Skin of body (tissue), 1 donor: ENCODE measurements at regions not wholly inside any gene's neighbourhood (a gene's known extent, or its start where the extent isn't known, plus 50 kb on each side); places are given as distances from the start of the nearest gene placed in this dataset.
"Not testable (repeated sequence)": the region's sequence is repeated elsewhere in the genome, so short reads cannot be mapped to it uniquely, and the experiment has no call there.

Experiments
- DNase-seq: peaks from one replicate; lab custom pipeline; 2025; lab: John Stamatoyannopoulos, UW

DNA sequence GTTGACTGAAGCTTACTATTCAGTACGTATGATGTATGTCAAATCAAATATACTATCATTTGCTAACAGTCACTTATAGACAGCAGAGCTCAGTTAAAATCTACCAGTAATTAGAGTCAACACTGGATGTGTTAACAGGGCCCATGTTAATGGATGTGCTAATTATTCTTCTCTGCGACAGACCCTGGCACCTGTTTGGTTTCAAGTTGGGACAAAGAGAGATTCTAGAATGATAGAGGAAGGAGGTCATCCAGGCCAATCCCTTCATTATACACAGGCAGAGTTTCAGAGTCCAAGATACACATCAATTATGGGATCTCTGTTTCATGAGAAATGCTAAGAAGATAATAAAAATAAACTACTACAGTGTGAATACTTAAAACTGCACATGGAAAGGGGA is 615.0 kb downstream of the ZNF608 start:
- no peak for DNase-seq

DNA sequence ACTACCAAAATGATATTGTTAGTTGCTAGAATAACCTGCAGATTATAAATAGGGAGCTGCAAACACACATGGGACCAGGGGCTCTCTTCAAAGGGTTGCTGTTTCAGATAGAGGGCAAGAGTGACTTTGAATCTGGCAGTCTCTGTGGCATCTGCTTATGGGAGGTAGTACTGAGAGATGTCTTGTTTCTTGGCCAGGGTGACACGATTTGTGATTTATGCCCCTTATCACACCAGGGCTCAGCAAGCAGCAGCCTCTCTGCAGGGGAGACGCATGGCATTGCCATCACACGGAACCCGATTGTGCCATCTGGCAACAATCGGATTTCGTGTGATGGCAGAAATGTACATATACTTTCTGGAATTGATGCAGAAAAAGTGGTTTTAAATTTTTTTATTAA is 615.6 kb downstream of the ZNF608 start:
- DNase-seq, result no peak

DNA sequence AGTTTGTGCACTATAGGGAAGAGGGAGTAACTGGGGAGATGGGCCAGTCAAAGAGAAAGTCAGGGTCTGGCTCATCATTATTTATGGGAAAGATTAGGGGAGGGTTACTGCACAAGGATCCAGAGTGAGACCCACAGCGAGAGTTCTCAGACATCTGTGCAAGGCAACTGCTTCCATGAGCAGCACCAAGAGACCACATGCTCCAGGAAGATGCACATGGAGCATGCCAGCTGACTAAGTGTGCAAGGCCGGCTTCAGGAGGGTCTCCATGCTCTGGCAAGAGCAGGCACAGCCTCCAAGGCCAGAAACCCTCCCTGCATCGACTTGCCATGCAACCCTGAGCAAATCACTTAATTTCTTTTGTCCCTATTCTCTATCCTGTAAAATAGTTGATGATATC is 616.9 kb downstream of the CSNK1G3 start:
- DNase-seq, result no peak

DNA sequence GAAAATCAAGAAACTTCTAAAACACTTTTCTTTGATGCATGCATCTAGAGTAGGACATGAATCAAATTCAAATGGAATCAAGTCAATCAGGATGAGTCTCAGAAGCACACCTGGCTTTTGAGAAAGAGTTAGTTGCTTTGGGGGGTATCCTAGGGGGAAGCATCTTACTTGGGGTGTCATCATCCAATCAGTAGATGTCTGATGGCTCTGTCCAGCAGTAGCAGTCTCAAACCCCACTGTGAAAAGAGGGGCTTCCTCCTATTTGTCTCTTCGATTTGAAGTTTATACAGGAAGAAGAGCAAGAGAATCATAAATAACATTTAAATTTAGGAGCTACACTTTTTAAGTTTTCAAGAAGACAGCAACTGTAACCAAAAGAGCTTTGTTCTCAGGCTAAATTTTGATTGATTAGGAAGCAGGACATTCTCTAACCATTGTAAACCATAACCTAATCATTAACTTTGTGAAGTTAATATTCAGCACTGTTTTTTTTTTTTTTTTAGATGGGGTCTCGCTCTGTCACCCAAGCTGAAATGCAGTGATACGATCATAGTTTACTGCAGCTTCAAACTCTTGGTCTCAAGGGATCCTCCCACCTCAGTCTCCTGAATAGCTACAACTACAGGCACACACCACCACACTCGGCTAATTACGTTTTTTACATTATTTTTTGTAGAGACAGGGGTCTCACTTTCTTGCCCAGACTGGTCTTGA is 614.7 kb downstream of the CSNK1G3 start:
- no peak for DNase-seq

DNA sequence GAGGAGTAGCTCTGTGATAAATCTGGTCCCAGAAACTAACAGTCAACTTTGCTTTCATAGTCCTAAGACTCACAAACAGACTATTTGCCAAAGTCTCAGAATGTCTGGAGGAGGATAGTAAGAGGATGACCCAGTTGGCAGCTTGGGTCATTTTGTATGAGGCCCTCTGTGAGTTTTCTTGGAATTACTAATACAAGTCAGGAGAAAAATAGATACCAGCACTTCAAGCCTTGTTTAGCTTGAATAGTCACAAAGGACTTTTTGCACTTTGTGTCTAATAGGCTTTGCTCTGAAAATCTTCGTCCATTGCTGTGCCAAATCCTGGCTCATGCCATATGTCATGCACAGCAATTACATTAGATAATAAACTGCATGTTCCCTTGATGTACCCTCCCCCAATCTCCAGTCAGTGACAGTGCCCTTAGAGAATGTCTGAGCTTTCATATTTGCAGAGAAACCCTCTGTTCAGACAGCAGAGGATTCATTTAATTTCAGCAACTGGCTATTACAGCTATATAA is 612.8 kb downstream of the CSNK1G3 start:
- peak; percentile 89 for DNase-seq

DNA sequence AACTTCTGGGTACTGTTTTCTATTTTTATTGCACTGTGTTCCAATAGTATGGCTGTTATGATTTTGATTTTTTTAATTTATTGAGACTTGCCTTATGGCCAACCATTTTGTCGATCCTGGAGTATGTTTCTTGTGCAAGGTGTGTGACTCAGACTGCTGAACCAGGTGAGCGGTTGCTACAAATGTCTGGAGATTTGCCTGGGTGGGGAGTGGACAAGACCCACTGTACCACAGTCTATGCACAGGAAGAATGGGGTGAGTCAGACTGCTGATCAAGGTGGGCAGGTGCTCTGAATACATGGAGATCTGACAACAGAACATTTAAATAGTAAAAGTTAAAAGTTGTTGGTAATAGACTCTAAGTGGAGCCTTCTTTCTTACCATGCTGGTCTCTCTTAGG is 609.2 kb downstream of the CSNK1G3 start:
- DNase-seq, result no peak

DNA sequence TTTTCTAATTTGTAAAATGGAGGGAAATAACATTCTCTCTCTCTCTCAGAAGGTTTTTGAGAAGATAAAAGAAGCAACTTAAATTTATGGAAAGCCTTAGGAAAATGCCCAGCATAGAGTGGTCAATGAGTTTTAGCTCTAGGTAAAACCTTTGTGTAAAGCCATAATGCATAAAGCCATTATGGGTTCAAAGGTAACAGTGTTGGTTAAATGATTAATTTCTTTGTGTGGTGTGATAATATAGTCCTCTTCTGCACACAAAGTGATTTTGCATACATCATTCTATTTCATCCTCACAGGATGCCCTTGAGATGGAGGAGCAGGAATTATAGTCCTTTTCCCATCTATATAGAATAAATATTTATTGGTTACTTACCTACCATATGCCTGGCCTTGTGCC is 602.9 kb downstream of the CSNK1G3 start:
- DNase-seq, result no peak

DNA sequence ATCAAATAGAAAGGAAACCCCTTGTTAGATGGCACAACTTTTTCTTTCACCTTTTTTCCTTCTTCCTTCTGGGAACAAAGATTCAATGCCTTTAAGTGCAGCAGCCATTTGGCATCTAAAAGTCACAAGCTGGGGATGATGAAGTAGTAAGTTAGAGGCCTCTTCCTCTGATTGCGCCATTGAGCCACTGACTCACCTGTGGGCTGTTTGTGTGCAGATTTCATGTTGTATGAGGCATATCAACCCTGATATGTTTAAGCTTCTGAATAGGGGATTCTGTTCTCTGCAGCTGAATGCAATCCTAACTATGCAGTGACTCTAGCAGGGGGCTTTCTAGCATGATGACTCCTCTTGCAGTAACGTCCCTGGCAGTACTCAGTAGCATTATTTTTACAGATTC is 599.9 kb downstream of the CSNK1G3 start:
- DNase-seq, result no peak

DNA sequence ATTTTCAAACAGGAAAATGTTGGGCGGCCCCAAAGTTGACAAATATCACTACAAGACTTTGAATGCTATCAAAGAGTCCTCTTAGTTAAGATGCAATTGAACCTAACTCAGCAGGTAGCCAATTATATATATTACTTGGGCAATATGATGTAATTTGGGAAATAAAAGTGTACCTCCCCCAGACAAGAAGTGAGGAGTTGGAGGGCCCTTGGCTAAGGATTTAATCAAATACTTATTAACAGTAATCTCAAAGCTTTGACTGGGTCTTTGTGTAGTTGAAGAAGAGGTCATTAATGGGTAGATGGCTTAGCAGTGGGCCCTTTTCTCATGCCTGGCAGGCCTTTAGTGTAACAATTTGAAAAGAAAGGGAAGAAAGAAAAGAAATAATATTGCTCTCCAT is 599.0 kb downstream of the CSNK1G3 start:
- DNase-seq, result no peak

DNA sequence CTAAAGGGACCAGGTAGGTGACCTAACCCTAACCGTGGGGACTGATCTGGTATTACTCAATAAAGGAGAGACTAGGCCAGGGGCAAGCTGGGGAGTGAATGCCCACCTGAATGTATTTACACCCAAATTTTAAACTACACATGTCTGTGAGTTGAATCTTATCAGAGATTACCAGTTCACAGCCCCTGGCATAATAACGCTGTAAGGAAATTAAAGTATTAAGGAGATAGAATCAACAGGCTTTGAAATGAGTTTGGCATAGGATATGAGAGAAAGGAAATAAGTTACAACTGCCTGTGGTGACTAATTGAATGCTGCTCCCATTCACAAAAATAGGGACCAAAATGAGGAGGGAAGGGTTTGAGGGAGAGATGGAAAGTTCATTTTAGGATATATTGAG is 593.3 kb downstream of the CSNK1G3 start:
- no peak for DNase-seq

DNA sequence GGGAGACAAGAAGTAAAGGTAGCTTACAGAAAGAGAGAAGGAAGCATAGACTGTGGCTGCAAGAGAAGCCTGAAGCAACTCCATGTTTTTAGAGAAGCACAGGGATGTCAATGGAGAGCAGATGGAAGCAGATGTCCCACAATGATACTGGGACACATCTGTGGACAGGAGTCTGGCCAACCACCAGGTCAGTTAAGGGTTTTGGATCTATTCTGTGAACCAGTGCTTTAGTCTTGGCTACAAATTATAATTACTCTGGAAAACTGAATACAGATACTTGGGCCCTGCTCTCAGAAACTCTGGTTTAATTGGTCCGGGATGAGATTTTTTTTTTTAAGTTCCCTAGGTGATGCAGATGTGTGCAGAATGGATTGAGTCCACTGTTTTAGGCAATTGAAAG is 592.8 kb downstream of the CSNK1G3 start:
- no peak for DNase-seq

DNA sequence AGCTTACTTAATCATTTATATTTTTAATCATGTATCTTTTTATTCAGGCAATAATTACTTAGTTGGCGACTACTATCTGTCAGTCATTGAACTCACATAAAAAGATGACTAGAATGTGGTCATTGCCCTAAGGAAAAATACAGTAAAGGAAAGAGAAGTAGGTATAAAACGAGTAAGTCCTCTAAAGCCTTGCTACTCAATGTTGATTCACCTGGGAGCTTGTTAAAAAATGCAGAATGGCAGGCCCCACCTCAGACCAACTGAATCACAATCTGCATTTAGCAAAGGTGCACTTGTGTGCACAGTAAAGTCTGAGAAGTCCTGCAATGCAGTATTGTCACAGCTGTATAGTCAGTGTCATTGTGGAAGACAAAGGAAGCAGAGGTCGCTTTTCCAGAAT is 592.4 kb downstream of the CSNK1G3 start:
- no peak for DNase-seq

DNA sequence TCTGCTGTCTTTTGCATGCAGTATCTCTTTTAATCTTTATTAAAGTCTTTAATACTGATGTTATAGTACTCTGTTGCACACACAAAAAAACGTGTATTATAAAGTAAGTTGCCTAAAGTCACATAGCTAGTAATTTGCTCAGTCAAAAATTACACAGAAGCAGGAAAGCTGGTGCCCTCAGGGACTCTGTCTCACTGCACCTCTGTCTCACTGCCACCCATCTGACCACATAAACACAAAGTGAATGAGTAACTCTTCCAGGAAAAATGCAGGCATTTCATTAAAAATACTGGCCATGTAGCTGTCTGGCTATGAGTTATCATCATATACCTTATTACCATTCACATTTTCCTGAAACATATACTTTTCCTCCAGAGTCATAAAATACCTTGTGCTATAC is 591.7 kb downstream of the CSNK1G3 start:
- DNase-seq, result no peak

DNA sequence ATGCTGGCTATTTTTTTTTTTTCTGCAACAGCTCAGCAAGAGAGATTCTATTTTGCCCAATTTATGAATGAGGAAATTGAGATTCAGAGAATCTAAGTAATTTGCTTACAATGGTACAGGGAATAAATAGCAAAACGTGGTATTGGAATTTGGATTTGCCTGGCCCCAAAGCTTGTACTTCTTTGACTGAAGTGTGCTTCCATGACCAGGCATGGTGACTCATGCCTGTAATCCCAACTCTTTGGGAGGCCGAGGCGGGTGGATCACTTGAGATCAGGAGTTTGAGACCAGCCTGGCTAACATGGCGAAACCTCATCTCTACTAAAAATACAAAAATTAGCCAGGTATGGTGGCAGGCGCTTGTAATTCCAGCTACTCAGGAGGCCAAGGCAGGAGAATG is 591.1 kb downstream of the CSNK1G3 start:
- not testable (repeated sequence) for DNase-seq

DNA sequence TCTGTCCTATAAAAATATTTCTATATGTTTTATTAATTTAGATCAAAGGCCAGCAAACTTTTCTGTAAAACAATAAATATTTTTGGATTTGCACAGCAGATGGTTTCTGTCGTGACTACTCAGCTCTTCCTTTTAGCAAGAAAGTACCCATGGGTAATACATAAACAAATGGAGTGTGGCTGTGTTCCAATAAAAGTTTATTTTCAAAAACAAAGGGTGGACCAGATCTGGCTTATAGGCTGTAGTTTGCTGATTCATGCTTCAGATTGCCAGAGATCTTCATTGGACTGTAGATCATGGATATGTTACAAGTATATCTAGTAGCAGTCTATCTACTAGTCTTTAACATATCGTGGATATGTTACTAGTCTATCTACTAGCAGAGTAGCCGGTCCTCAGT is 590.5 kb downstream of the CSNK1G3 start:
- DNase-seq, result peak; percentile 57

DNA sequence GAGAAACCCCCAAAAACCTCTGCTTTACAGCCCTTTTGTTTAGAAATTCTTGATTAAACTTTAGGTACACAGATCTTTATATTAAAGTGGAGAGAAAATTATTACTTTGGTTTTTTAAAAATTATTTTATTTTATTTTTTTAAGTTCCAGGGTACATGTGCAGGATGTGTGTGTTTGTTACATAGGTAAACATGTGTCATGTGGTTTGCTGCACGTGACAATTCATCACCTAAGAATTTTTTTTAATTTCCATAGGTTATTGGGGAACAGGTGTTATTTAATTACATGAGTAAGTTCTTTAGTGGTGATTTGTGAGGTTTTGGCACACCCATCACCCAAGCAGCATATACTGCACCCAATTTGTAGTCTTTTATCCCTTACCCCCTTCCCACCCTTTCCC is 581.7 kb downstream of the CSNK1G3 start:
- DNase-seq, result no peak

DNA sequence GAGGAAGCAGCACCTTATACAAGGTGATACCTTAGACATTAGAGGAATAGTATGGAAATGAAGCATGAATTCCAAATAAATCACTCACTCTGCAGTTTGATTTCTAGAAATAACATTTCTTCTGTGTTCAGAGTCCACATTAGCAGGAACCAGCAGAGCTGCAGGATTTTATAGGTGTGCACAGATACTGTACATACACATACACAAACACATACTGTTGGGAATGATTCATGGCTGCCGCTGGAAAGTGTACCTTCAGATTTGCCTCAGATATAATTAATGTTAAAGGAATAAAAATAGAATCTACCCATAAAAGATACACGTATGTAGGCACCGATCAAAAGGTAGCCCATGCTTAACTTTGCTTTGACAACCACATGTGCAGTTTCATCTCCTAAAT is 578.1 kb downstream of the CSNK1G3 start:
- DNase-seq, result no peak

DNA sequence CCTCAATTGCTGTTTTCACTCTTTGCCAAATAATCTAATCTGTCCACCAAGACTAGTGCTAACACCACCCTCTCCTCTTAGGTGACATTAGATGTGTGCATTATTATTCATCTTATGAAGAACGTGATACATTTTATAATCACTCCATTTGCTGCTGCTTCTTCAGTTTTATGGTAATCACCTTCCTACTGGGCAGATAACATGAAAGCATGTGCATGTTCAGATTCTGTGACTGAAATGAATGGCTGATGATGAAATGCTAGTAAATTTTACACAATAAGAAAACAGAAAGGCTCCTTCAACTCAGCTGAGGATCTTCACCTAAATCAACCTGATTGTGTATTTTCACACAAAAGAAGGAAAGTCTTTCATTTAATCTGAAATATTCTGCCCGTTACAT is 577.6 kb downstream of the CSNK1G3 start:
- DNase-seq, result no peak

DNA sequence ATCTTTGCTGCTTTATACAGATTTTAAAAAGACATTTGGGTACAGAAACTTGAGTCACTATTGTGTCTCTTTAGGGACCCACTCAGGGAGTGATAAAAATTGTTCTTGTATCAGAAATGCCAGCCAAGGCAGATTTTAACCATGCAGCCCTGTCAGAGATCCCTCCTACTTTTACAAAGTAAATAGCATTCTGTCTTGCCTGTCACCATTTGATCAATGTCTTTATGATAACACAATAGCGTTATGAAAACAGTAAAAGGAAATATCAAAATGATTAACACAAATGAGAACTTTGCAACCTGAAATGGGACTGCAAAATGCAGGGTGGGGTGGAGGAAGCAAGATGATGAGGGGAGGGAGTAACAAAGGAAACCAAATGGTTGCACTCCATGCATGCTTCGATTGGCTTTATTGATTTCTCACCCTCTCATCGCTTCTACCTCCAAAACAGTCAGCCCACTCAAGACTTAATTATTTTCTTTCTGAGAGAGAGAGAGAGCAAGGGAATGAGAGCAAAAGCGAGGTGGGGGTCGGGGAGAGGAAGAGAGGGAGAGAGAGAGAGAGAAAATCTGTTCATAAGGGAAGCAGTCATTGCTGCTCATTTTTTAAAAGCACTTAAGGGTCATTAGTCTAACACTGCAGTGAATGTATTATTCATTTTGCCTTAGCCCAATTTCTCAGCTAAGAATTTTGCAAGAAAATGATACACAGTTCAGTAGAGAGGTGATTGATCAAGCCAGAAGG is 576.5 kb downstream of the CSNK1G3 start:
- DNase-seq, result no peak

DNA sequence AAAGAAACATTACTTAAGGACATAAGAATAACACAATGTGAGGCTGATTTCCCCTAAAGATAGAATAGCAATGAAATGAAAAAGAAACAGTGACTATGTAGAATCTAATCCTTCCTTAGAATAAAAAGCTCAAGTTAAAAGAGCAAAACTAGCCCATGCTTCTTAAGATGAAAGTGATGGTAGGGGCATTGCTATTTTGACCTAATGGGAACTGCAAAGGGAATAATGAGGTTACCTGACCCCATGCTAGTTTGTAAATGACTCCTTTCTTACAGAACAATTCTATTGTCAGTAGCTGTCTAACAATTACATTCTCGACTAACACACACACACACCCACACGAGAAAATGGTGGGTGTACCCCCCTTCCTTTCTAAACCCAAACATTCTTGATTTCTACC is 575.8 kb downstream of the CSNK1G3 start:
- DNase-seq, result no peak

DNA sequence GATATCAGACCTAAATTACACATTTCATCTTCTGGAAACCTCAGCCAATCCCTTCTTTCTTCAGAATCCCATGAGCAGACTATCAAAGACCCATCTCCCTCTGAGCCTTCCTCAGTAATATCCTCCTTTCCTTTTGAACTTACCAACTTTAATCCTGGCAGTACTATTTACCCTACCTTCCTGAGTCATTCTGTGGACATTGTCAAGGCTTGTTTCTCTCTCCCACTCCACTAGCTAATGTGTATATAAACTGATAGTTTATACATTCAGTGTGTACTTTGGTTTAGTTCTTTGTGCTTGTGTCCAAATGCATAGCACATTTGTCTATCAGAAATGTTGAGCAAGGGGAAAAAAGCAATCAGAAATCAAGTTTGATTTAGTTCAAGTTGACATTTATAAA is 568.3 kb downstream of the CSNK1G3 start:
- no peak for DNase-seq

DNA sequence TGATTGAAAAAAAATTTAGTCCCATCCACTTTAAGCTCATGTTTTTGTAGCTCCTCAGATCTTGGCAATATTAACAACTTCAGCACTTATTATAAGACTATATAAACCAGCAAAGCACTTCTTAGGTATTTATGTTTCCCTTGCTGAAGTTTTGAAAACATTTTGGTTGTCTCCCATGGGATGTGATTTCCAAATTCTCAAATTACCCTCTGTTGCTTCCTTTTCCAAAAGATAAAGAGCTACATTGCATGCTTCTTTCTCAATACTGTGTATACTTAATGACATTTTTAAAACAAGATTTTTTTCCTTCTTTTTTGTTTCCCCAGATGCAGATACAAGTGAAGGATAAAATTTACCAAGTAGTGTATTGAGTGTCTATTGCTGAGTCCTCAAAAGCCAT is 567.1 kb downstream of the CSNK1G3 start:
- DNase-seq, result no peak

DNA sequence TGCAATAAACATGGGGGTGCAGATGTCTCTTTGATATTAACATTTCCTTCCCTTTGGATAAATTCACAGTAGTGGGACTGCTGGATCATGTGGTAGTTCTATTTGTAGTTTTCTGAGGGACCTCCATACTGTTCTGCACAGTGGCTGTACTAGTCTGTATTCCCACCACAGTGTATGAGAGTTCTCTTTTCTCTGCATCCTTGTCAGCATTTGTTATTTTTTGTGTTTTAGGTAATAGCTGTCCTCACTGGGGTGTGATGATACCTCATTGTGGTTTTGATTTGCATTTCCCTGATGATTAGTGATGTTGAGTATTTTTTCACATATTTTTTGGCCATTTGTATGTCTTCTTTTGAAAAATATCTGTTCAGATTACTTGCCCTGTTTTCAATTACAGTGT is 562.5 kb downstream of the CSNK1G3 start:
- DNase-seq, result no peak
